Neural progenitor cell (in vitro differentiated cells): ENCODE measurements at regions not wholly inside any gene's neighbourhood (a gene's known extent, or its start where the extent isn't known, plus 50 kb on each side); places are given as distances from the start of the nearest gene placed in this dataset.

Experiments
- DNase-seq: peaks from one replicate; pipeline ENCODE4 v3.0.0-alpha.2; 2016; ENCODE audit warnings: low spot score
- H2AFZ ChIP-seq: fragments of 200-600 bp; sonication (generic); replicated peaks from 2 replicates; pipeline ENCODE4 v1.6.1; 2016; ENCODE audit warnings: antibody characterized with exemption
- H3F3A ChIP-seq: fragments of 200-600 bp; sonication (generic); 2 replicates; pipeline ENCODE4 v1.6.1; 2016; ENCODE audit warnings: antibody characterized with exemption, low read depth
- H3K27ac ChIP-seq: fragments of 200-600 bp; sonication (generic); 2 replicates; pipeline ENCODE4 v1.5.1; 2016; ENCODE audit warnings: mild to moderate bottlenecking
- H3K27me3 ChIP-seq: fragments of 200-600 bp; sonication (generic); 2 replicates; pipeline ENCODE4 v1.6.1; 2016; ENCODE audit warnings: mild to moderate bottlenecking, moderate library complexity
- H3K36me3 ChIP-seq: fragments of 200-600 bp; sonication (generic); 2 replicates; pipeline ENCODE4 v1.5.1; 2016
- H3K4me1 ChIP-seq: fragments of 200-600 bp; sonication (generic); 2 replicates; pipeline ENCODE4 v1.6.1; 2016; ENCODE audit warnings: mixed run types
- H3K4me2 ChIP-seq: fragments of 200-600 bp; sonication (generic); 2 replicates; pipeline ENCODE4 v1.6.1; 2016
- H3K4me3 ChIP-seq: fragments of 200-600 bp; sonication (generic); 2 replicates; pipeline ENCODE4 v1.5.1; 2016
- H3K79me2 ChIP-seq: fragments of 200-600 bp; sonication (generic); 2 replicates; pipeline ENCODE4 v1.6.1; 2016; ENCODE audit warnings: low read depth
- H3K9ac ChIP-seq: fragments of 200-600 bp; sonication (generic); 2 replicates; pipeline ENCODE4 v1.6.1; 2016
- H3K9me3 ChIP-seq: fragments of 200-600 bp; sonication (generic); 2 replicates; pipeline ENCODE4 v1.5.1; 2016; ENCODE audit warnings: low read depth
- H4K20me1 ChIP-seq: fragments of 200-600 bp; sonication (generic); 2 replicates; pipeline ENCODE4 v1.6.1; 2016; ENCODE audit warnings: low read depth
- H3K27ac Mint-ChIP-seq: 3 replicates; pipeline ENCODE4 v1.8.0; 2021; ENCODE audit warnings: mixed read lengths
- H3K27me3 Mint-ChIP-seq: 2 replicates; pipeline ENCODE4 v1.8.0; 2022; ENCODE audit warnings: low read depth, mild to moderate bottlenecking, inconsistent platforms, moderate library complexity, mixed read lengths; ENCODE audit not compliant: insufficient read depth
- H3K36me3 Mint-ChIP-seq: 3 replicates; pipeline ENCODE4 v1.8.0; 2021; ENCODE audit warnings: mixed read lengths
- H3K4me1 Mint-ChIP-seq: 3 replicates; pipeline ENCODE4 v1.8.0; 2021; ENCODE audit warnings: mixed read lengths
- H3K4me3 Mint-ChIP-seq: 3 replicates; pipeline ENCODE4 v1.8.0; 2021; ENCODE audit warnings: mild to moderate bottlenecking, moderate library complexity, mixed read lengths
- H3K9me3 Mint-ChIP-seq: 3 replicates; pipeline ENCODE4 v1.8.0; 2020; ENCODE audit warnings: mixed read lengths
- CTCF ChIP-seq: fragments of 200-600 bp; sonication (generic); IDR thresholded peaks from 2 replicates; pipeline ENCODE4 v1.5.1; 2017; ENCODE audit warnings: antibody characterized with exemption, mild to moderate bottlenecking
- EZH2 ChIP-seq: fragments of 200-600 bp; sonication (generic); IDR thresholded peaks from 2 replicates; pipeline ENCODE4 v1.6.1; 2017; ENCODE audit warnings: antibody characterized with exemption, mild to moderate bottlenecking, moderate library complexity
- EZH2phosphoT487 ChIP-seq: fragments of 200-600 bp; sonication (generic); IDR thresholded peaks from 2 replicates; pipeline ENCODE4 v1.6.1; 2017; ENCODE audit warnings: antibody characterized with exemption

GRCh38 chr5:103755974-103756373 lies 193.4 kb upstream of the NUDT12 start:
- H2AFZ ChIP-seq, result no peak overlapping the region
- H3K9me3 ChIP-seq, result no peaks in the 10 kb centered on the region
- H3F3A ChIP-seq, result no peaks in the 10 kb centered on the region
- TF ChIP-seq EZH2, result no peak
- no peak for TF ChIP-seq CTCF
- TF ChIP-seq EZH2phosphoT487, result no peak
- H3K4me1 ChIP-seq, result no peaks in the 10 kb centered on the region
- H3K79me2 ChIP-seq, result no peaks in the 10 kb centered on the region
- no peaks in the 10 kb centered on the region for H3K4me1 Mint-ChIP-seq
- peaks cover 5% of the 10 kb centered on the region for H3K27me3 Mint-ChIP-seq
- H3K4me2 ChIP-seq, result no peak overlapping the region
- no peak for DNase-seq
- no peaks in the 10 kb centered on the region for H4K20me1 ChIP-seq
- no peak overlapping the region for H3K27ac Mint-ChIP-seq
- no peak overlapping the region for H3K9ac ChIP-seq
- no peak overlapping the region for H3K4me3 ChIP-seq
- H3K36me3 Mint-ChIP-seq, result no peaks in the 10 kb centered on the region
- no peak overlapping the region for H3K4me3 Mint-ChIP-seq
- no peaks in the 10 kb centered on the region for H3K36me3 ChIP-seq
- H3K27me3 ChIP-seq, result no peaks in the 10 kb centered on the region
- H3K9me3 Mint-ChIP-seq, result no peaks in the 10 kb centered on the region
- no peak overlapping the region for H3K27ac ChIP-seq

- Mint-ChIP-seq H3K9me3 (no peaks in the 10 kb centered on the region), H3K27ac (no peak overlapping the region), H3K4me3 (no peak overlapping the region), H3K36me3 (no peaks in the 10 kb centered on the region), H3K4me1 (peaks cover 21% of the 10 kb centered on the region), H3K27me3 (no peaks in the 10 kb centered on the region)
- H3K9me3 ChIP-seq, result no peaks in the 10 kb centered on the region
- no peak for DNase-seq
- H3K27ac ChIP-seq, result no peak overlapping the region
- no peaks in the 10 kb centered on the region for H3F3A ChIP-seq
- no peaks in the 10 kb centered on the region for H3K27me3 ChIP-seq
- H3K4me2 ChIP-seq, result no peak overlapping the region
- no peak for TF ChIP-seq EZH2
- TF ChIP-seq CTCF, result no peak
- TF ChIP-seq EZH2phosphoT487, result no peak
- no peaks in the 10 kb centered on the region for H3K79me2 ChIP-seq
- no peaks in the 10 kb centered on the region for H4K20me1 ChIP-seq
- H2AFZ ChIP-seq, result no peak overlapping the region
- H3K9ac ChIP-seq, result no peak overlapping the region
- H3K4me3 ChIP-seq, result no peak overlapping the region
- H3K36me3 ChIP-seq, result no peaks in the 10 kb centered on the region
- H3K4me1 ChIP-seq, result no peaks in the 10 kb centered on the region
Measured at GRCh38 chr5:103745353-103746065, 182.9 kb upstream of the NUDT12 start.

- H3K4me1 ChIP-seq, result no peaks in the 10 kb centered on the region
- H3F3A ChIP-seq, result no peaks in the 10 kb centered on the region
- H3K4me3 Mint-ChIP-seq, result no peak overlapping the region
- H3K9me3 ChIP-seq, result no peaks in the 10 kb centered on the region
- no peaks in the 10 kb centered on the region for H3K36me3 ChIP-seq
- no peak overlapping the region for H3K9ac ChIP-seq
- H3K27ac ChIP-seq, result no peak overlapping the region
- DNase-seq, result no peak
- H3K27ac Mint-ChIP-seq, result no peak overlapping the region
- H3K4me2 ChIP-seq, result no peak overlapping the region
- H3K36me3 Mint-ChIP-seq, result no peaks in the 10 kb centered on the region
- H3K79me2 ChIP-seq, result no peaks in the 10 kb centered on the region
- H3K9me3 Mint-ChIP-seq, result no peaks in the 10 kb centered on the region
- TF ChIP-seq CTCF (no peak), EZH2phosphoT487 (no peak), EZH2 (no peak)
- peaks cover 21% of the 10 kb centered on the region for H3K4me1 Mint-ChIP-seq
- H3K27me3 ChIP-seq, result no peaks in the 10 kb centered on the region
- no peaks in the 10 kb centered on the region for H4K20me1 ChIP-seq
- no peak overlapping the region for H2AFZ ChIP-seq
- no peak overlapping the region for H3K4me3 ChIP-seq
- no peaks in the 10 kb centered on the region for H3K27me3 Mint-ChIP-seq
Measured at GRCh38 chr5:103744159-103744558, 181.6 kb upstream of the NUDT12 start.
